Fibroblast of pulmonary artery (primary cell): ENCODE measurements at regions not wholly inside any gene's neighbourhood (a gene's known extent, or its start where the extent isn't known, plus 50 kb on each side); places are given as distances from the start of the nearest gene placed in this dataset.

Experiments used
- DNase-seq: peaks from one replicate; pipeline ENCODE4 v3.0.0-alpha.2; 2010; ENCODE audit warnings: low read depth
- H3K4me3 ChIP-seq: replicated peaks from 2 replicates; pipeline ENCODE4 v1.5.1; 2011; ENCODE audit warnings: low read depth, mild to moderate bottlenecking, control low read depth, low read length, moderate library complexity
- CTCF ChIP-seq: IDR thresholded peaks from 2 replicates; pipeline ENCODE4 v1.5.1; 2011; ENCODE audit warnings: mild to moderate bottlenecking, control low read depth, low read length, inconsistent platforms; ENCODE audit errors: missing control alignments

- H3K4me3 ChIP-seq: no peak overlapping the region
- peak; percentile 2 for DNase-seq
- peak; percentile 8 for TF ChIP-seq CTCF
Observed at GRCh38 chr7:136183981-136184380, 206.8 kb upstream of the MTPN start.

GRCh38 chr7:136180984-136181383 lies 203.8 kb upstream of the MTPN start:
- no peak overlapping the region for H3K4me3 ChIP-seq
- no peak for TF ChIP-seq CTCF
- no peak for DNase-seq

GRCh38 chr7:136179851-136180721 lies 202.9 kb upstream of the MTPN start:
- TF ChIP-seq CTCF: no peak
- no peak for DNase-seq
- H3K4me3 ChIP-seq: no peak overlapping the region

GRCh38 chr7:136179154-136179553 lies 202.0 kb upstream of the MTPN start:
- no peak overlapping the region for H3K4me3 ChIP-seq
- DNase-seq: no peak
- no peak for TF ChIP-seq CTCF

- TF ChIP-seq CTCF: no peak
- H3K4me3 ChIP-seq: no peak overlapping the region
- no peak for DNase-seq
Observed at GRCh38 chr7:136174477-136175125, 197.4 kb upstream of the MTPN start.

- no peak overlapping the region for H3K4me3 ChIP-seq
- TF ChIP-seq CTCF: no peak
- no peak for DNase-seq
Observed at GRCh38 chr7:136173874-136174273, 196.7 kb upstream of the MTPN start.
